ENCODE measurements at regions not wholly inside any gene's neighbourhood (a gene's known extent, or its start where the extent isn't known, plus 50 kb on each side); places are given as distances from the start of the nearest gene placed in this dataset.

DNA sequence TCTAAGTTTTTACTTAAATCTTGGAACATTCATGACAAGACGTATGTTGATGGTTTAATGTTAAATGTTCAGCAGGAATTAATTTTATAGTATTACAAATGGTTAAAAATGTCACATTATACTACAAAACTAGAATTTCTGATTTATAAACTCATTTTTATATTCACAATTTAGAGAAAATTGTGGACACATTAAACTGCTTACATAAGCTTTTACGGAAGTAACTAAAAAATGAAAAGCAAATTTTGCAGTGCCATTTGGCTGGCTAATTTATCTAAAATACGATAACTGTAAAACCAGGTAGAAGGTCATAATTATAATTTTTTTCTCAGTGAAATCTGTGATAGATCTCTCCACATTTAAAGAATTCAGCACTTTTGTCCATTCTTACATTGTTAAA lies 190.2 kb upstream of the GPC6 start (continued):
- TF ChIP-seq FOSL1 (IDR thresholded peaks at IDR 0.05; ENCODE audit: insufficient read depth, low read depth, low read length): no peak
